NB4 (cell line): ENCODE measurements at regions not wholly inside any gene's neighbourhood (a gene's known extent, or its start where the extent isn't known, plus 50 kb on each side); places are given as distances from the start of the nearest gene placed in this dataset.

ENCODE experiments used
- DNase-seq: peaks from one replicate; pipeline ENCODE4 v3.0.0; 2010; ENCODE audit warnings: low read depth
- H3K4me3 ChIP-seq: one replicate; pipeline ENCODE4 v1.5.1; 2011; ENCODE audit warnings: mild to moderate bottlenecking, low read depth, low read length, moderate library complexity
- CTCF ChIP-seq: IDR thresholded peaks from one replicate; pipeline ENCODE4 v1.5.1; 2012; ENCODE audit warnings: low read depth, low read length
- MAX ChIP-seq: IDR thresholded peaks from 2 replicates; pipeline ENCODE4 v1.6.1; 2011; ENCODE audit warnings: low read depth, low read length
- MYC ChIP-seq: IDR thresholded peaks from 2 replicates; pipeline ENCODE4 v1.6.1; 2011; ENCODE audit warnings: low read depth, low read length
- POLR2A ChIP-seq: IDR thresholded peaks from 2 replicates; pipeline ENCODE4 v1.6.1; 2011; ENCODE audit warnings: mild to moderate bottlenecking; ENCODE audit not compliant: insufficient read length; ENCODE audit errors: extremely low read depth

- no peak for DNase-seq
- no peak for TF ChIP-seq MAX
- no peak for TF ChIP-seq MYC
- no peak overlapping the region for H3K4me3 ChIP-seq
Measured at GRCh38 chr6:84411060-84411629, 183.7 kb upstream of the CEP162 start.

GRCh38 chr6:84409911-84410310 is 182.5 kb upstream of the CEP162 start:
- no peak for TF ChIP-seq POLR2A
- no peak for TF ChIP-seq MYC
- TF ChIP-seq MAX: no peak
- TF ChIP-seq CTCF: no peak
- H3K4me3 ChIP-seq: no peak overlapping the region
- no peak for DNase-seq

- DNase-seq: no peak
- no peak overlapping the region for H3K4me3 ChIP-seq
- TF ChIP-seq CTCF (no peak), POLR2A (no peak), MAX (no peak), MYC (no peak)
Measured at GRCh38 chr6:84408028-84408427, 180.6 kb upstream of the CEP162 start.

- TF ChIP-seq POLR2A: no peak
- no peak for TF ChIP-seq MAX
- TF ChIP-seq MYC: no peak
- TF ChIP-seq CTCF: no peak
- no peak for DNase-seq
- H3K4me3 ChIP-seq: no peak overlapping the region
Measured at GRCh38 chr6:84403545-84403944, 176.1 kb upstream of the CEP162 start.

GRCh38 chr6:84399003-84399402 is 171.6 kb upstream of the CEP162 start:
- TF ChIP-seq MYC (no peak), MAX (no peak), CTCF (no peak), POLR2A (no peak)
- no peak overlapping the region for H3K4me3 ChIP-seq
- no peak for DNase-seq

- DNase-seq: no peak
- no peak overlapping the region for H3K4me3 ChIP-seq
- TF ChIP-seq CTCF: no peak
- no peak for TF ChIP-seq POLR2A
- no peak for TF ChIP-seq MYC
- no peak for TF ChIP-seq MAX
Measured at GRCh38 chr6:84392261-84392660, 164.8 kb upstream of the CEP162 start.
